Astrocyte (in vitro differentiated cells and primary cell): ENCODE measurements at regions not wholly inside any gene's neighbourhood (a gene's known extent, or its start where the extent isn't known, plus 50 kb on each side); places are given as distances from the start of the nearest gene placed in this dataset.
"Not testable (repeated sequence)": the region's sequence is repeated elsewhere in the genome, so short reads cannot be mapped to it uniquely, and the experiment has no call there.

Experiments
- DNase-seq: peaks from one replicate; pipeline ENCODE4 v3.0.0-alpha.2; 2010; ENCODE audit warnings: low read depth
- FAIRE-seq: peaks from 2 replicates; lab custom pipeline; 2011; peaks lifted over from hg19 to GRCh38; lab: Jason Lieb, UNC
- H2AFZ ChIP-seq: 2 replicates; pipeline ENCODE4 v1.6.0; 2012; ENCODE audit warnings: low read depth, low read length, inconsistent platforms
- H3K27ac ChIP-seq: 2 replicates; pipeline ENCODE4 v1.5.1; 2011; ENCODE audit warnings: low read depth, low read length, inconsistent platforms
- H3K27me3 ChIP-seq: 2 replicates; pipeline ENCODE4 v1.6.0; 2011; ENCODE audit warnings: low read length, inconsistent platforms; ENCODE audit not compliant: insufficient read depth
- H3K36me3 ChIP-seq: 2 replicates; pipeline ENCODE4 v1.5.1; 2011; ENCODE audit warnings: low read length, inconsistent platforms; ENCODE audit not compliant: insufficient read depth
- H3K4me1 ChIP-seq: 2 replicates; pipeline ENCODE4 v1.5.1; 2011; ENCODE audit warnings: low read length, inconsistent platforms; ENCODE audit not compliant: insufficient read depth
- H3K4me2 ChIP-seq: 2 replicates; pipeline ENCODE4 v1.6.0; 2012; ENCODE audit warnings: low read length, inconsistent platforms
- H3K4me3 ChIP-seq: 2 replicates; pipeline ENCODE4 v1.5.1; 2011; ENCODE audit warnings: low read depth, mild to moderate bottlenecking, low read length, inconsistent platforms; ENCODE audit not compliant: insufficient read depth
- H3K79me2 ChIP-seq: 2 replicates; pipeline ENCODE4 v1.6.0; 2012; ENCODE audit warnings: mild to moderate bottlenecking, low read length, inconsistent platforms; ENCODE audit not compliant: insufficient read depth
- H3K9ac ChIP-seq: 2 replicates; pipeline ENCODE4 v1.6.0; 2012; ENCODE audit warnings: mild to moderate bottlenecking, low read length, inconsistent platforms
- H3K9me3 ChIP-seq: 2 replicates; pipeline ENCODE4 v1.5.1; 2012; ENCODE audit warnings: low read depth, mild to moderate bottlenecking, low read length, inconsistent platforms; ENCODE audit not compliant: insufficient read depth
- H4K20me1 ChIP-seq: 2 replicates; pipeline ENCODE4 v1.6.0; 2012; ENCODE audit warnings: low read length, inconsistent platforms; ENCODE audit not compliant: insufficient read depth
- H3K27ac Mint-ChIP-seq: one replicate; pipeline ENCODE4 v1.8.0; 2021; ENCODE audit warnings: mild to moderate bottlenecking, mixed read lengths; ENCODE audit not compliant: unreplicated experiment
- H3K27me3 Mint-ChIP-seq: one replicate; pipeline ENCODE4 v1.8.0; 2021; ENCODE audit warnings: low read depth, mixed read lengths; ENCODE audit not compliant: unreplicated experiment
- H3K36me3 Mint-ChIP-seq: one replicate; pipeline ENCODE4 v1.8.0; 2021; ENCODE audit warnings: low read depth, mixed read lengths; ENCODE audit not compliant: unreplicated experiment
- H3K4me1 Mint-ChIP-seq: one replicate; pipeline ENCODE4 v1.8.0; 2021; ENCODE audit warnings: low read depth, mixed read lengths; ENCODE audit not compliant: unreplicated experiment
- H3K4me3 Mint-ChIP-seq: one replicate; pipeline ENCODE4 v1.8.0; 2021; ENCODE audit warnings: mild to moderate bottlenecking, moderate library complexity, mixed read lengths; ENCODE audit not compliant: unreplicated experiment
- H3K9me3 Mint-ChIP-seq: one replicate; pipeline ENCODE4 v1.8.0; 2021; ENCODE audit warnings: mild to moderate bottlenecking, mixed read lengths; ENCODE audit not compliant: unreplicated experiment
- EZH2 ChIP-seq: IDR thresholded peaks from 2 replicates; pipeline ENCODE4 v1.6.1; 2012; ENCODE audit warnings: mild to moderate bottlenecking, low read length, inconsistent platforms; ENCODE audit not compliant: insufficient read depth
- TF ChIP-seq, protein P1 (sequence below): IDR thresholded peaks from 2 replicates; pipeline ENCODE4 v1.5.1; 2011; ENCODE audit warnings: low read depth, mild to moderate bottlenecking, inconsistent platforms, low read length, moderate library complexity; ENCODE audit not compliant: insufficient read depth

GRCh38 chr14:43090380-43090779 is 1416.7 kb downstream of the FSCB start:
- no peak for TF ChIP-seq EZH2
- Mint-ChIP-seq H3K4me3 (no peak overlapping the region), H3K27ac (no peak overlapping the region), H3K36me3 (no peaks in the 10 kb centered on the region), H3K4me1 (no peaks in the 10 kb centered on the region), H3K9me3 (no peaks in the 10 kb centered on the region), H3K27me3 (no peaks in the 10 kb centered on the region)
- Histone ChIP-seq H3K4me2 (no peak overlapping the region), H3K27me3 (no peaks in the 10 kb centered on the region), H3K9ac (no peak overlapping the region), H2AFZ (no peak overlapping the region), H3K27ac (no peak overlapping the region), H3K4me1 (no peaks in the 10 kb centered on the region), H4K20me1 (no peaks in the 10 kb centered on the region), H3K4me3 (no peak overlapping the region), H3K9me3 (no peaks in the 10 kb centered on the region), H3K79me2 (no peaks in the 10 kb centered on the region), H3K36me3 (no peaks in the 10 kb centered on the region)
- no peak for FAIRE-seq
- no peak for DNase-seq

DNA sequence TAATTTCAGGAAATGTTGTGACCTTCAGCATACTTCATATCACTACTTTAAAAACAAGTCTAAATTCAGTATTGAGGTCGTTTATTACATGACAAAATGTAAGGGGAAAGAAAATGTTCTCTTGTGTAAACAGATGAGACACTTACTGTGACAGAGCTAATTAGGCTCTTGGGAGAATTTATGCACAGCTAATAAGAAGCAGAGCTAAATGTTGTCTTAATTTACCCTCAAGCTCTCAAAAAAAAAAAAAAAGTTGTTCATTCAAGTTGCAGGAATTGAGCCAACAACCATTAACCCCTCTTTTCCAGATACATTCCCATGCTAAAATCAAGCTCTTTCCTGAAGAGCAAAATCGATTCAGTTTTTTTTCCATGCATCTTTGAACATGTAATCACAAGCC is 1419.4 kb downstream of the FSCB start:
- no peaks in the 10 kb centered on the region for H4K20me1 ChIP-seq
- H3K4me2 ChIP-seq = no peak overlapping the region
- no peaks in the 10 kb centered on the region for H3K9me3 ChIP-seq
- H3K36me3 Mint-ChIP-seq = no peaks in the 10 kb centered on the region
- H3K9me3 Mint-ChIP-seq = no peaks in the 10 kb centered on the region
- TF ChIP-seq, protein P1, sequence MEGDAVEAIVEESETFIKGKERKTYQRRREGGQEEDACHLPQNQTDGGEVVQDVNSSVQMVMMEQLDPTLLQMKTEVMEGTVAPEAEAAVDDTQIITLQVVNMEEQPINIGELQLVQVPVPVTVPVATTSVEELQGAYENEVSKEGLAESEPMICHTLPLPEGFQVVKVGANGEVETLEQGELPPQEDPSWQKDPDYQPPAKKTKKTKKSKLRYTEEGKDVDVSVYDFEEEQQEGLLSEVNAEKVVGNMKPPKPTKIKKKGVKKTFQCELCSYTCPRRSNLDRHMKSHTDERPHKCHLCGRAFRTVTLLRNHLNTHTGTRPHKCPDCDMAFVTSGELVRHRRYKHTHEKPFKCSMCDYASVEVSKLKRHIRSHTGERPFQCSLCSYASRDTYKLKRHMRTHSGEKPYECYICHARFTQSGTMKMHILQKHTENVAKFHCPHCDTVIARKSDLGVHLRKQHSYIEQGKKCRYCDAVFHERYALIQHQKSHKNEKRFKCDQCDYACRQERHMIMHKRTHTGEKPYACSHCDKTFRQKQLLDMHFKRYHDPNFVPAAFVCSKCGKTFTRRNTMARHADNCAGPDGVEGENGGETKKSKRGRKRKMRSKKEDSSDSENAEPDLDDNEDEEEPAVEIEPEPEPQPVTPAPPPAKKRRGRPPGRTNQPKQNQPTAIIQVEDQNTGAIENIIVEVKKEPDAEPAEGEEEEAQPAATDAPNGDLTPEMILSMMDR = no peak
- no peak for TF ChIP-seq EZH2
- FAIRE-seq (no peak), DNase-seq (no peak)
- no peak overlapping the region for H3K4me3 Mint-ChIP-seq
- no peak overlapping the region for H2AFZ ChIP-seq
- H3K4me3 ChIP-seq = no peak overlapping the region
- no peaks in the 10 kb centered on the region for H3K36me3 ChIP-seq
- no peak overlapping the region for H3K9ac ChIP-seq
- H3K27me3 Mint-ChIP-seq = no peaks in the 10 kb centered on the region
- no peaks in the 10 kb centered on the region for H3K79me2 ChIP-seq
- H3K27me3 ChIP-seq = no peaks in the 10 kb centered on the region
- no peak overlapping the region for H3K27ac ChIP-seq
- H3K4me1 Mint-ChIP-seq = no peaks in the 10 kb centered on the region
- H3K27ac Mint-ChIP-seq = no peak overlapping the region
- no peaks in the 10 kb centered on the region for H3K4me1 ChIP-seq

DNA sequence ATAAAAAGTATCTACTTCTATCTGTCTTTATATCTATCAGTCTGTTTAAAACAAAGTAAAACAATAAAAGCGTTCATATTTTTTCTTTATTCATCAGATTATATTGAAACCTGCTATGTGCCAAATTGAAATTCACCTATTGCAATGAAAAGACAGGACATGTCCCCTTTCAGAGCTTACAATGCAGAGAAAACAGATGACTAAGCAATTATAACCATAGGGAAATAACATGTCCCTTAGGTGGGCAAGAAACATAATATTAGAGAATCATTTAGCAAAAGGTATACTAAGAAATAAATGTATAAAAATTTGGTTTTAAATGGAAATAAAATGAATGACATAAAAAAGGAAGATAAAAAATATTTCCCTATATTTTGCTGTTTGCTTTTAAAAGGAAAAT is 1421.3 kb downstream of the FSCB start:
- TF ChIP-seq, protein P1 = no peak
- no peaks in the 10 kb centered on the region for H3K36me3 Mint-ChIP-seq
- DNase-seq (no peak), FAIRE-seq (no peak)
- Histone ChIP-seq H3K9me3 (no peaks in the 10 kb centered on the region), H3K4me1 (no peaks in the 10 kb centered on the region), H3K4me3 (no peak overlapping the region), H3K36me3 (no peaks in the 10 kb centered on the region), H3K9ac (no peak overlapping the region), H4K20me1 (no peaks in the 10 kb centered on the region), H3K27ac (no peak overlapping the region), H3K4me2 (no peak overlapping the region), H2AFZ (no peak overlapping the region), H3K79me2 (no peaks in the 10 kb centered on the region), H3K27me3 (no peaks in the 10 kb centered on the region)
- no peak overlapping the region for H3K27ac Mint-ChIP-seq
- no peaks in the 10 kb centered on the region for H3K4me1 Mint-ChIP-seq
- H3K27me3 Mint-ChIP-seq = no peaks in the 10 kb centered on the region
- H3K4me3 Mint-ChIP-seq = no peak overlapping the region
- no peaks in the 10 kb centered on the region for H3K9me3 Mint-ChIP-seq

GRCh38 chr14:43067372-43067771 is 1439.7 kb downstream of the FSCB start:
- H3K9me3 Mint-ChIP-seq = not testable (repeated sequence)

More at GRCh38 chr14:43067372-43067771, 1439.7 kb downstream of the FSCB start:
- H3K36me3 Mint-ChIP-seq, H3K27me3 ChIP-seq, H3K4me1 ChIP-seq, H3K27ac ChIP-seq, DNase-seq, H4K20me1 ChIP-seq, H3K9me3 ChIP-seq, H3K4me2 ChIP-seq, H3K9ac ChIP-seq, H2AFZ ChIP-seq, H3K4me3 ChIP-seq, H3K4me1 Mint-ChIP-seq, H3K4me3 Mint-ChIP-seq, H3K27ac Mint-ChIP-seq, H3K36me3 ChIP-seq, H3K27me3 Mint-ChIP-seq, H3K79me2 ChIP-seq, FAIRE-seq: not testable (repeated sequence)
